ENCODE measurements at regions not wholly inside any gene's neighbourhood (a gene's known extent, or its start where the extent isn't known, plus 50 kb on each side); places are given as distances from the start of the nearest gene placed in this dataset.

GRCh38 chr5:128881502-128882018 lies 83.7 kb upstream of the SLC27A6 start:
- H3K4me1 Mint-ChIP-seq (ENCODE audit: low read depth, unreplicated experiment): no peaks in the 10 kb centered on the region
- H3K9me3 Mint-ChIP-seq (ENCODE audit: low read depth, unreplicated experiment): no peaks in the 10 kb centered on the region
- no peak for DNase-seq
- peaks cover 25% of the 10 kb centered on the region for H3K27me3 Mint-ChIP-seq (ENCODE audit: unreplicated experiment)
- no TSS peak for BruUV-seq (replicated peaks)
- H3K4me3 Mint-ChIP-seq (ENCODE audit: low read depth, unreplicated experiment): no peak overlapping the region
- H3K27ac Mint-ChIP-seq (ENCODE audit: unreplicated experiment): no peak overlapping the region
- no peaks in the 10 kb centered on the region for H3K36me3 Mint-ChIP-seq (ENCODE audit: insufficient read depth, unreplicated experiment)
- CTCF ChIA-PET: no interaction called here
- intact Hi-C loops (cut with micrococcal nuclease; ENCODE audit: unreplicated experiment): no loop called here
- no peak for TF ChIP-seq CTCF (IDR thresholded peaks at IDR 0.05; ENCODE audit: unreplicated experiment)

GRCh38 chr5:128885649-128886255 lies 79.5 kb upstream of the SLC27A6 start:
- Mint-ChIP-seq H3K36me3 (ENCODE audit: insufficient read depth, unreplicated experiment) (no peaks in the 10 kb centered on the region), H3K27me3 (ENCODE audit: unreplicated experiment) (peaks cover 4% of the 10 kb centered on the region), H3K4me3 (ENCODE audit: low read depth, unreplicated experiment) (no peak overlapping the region), H3K9me3 (ENCODE audit: low read depth, unreplicated experiment) (no peaks in the 10 kb centered on the region), H3K27ac (ENCODE audit: unreplicated experiment) (no peak overlapping the region), H3K4me1 (ENCODE audit: low read depth, unreplicated experiment) (no peaks in the 10 kb centered on the region)
- no peak for TF ChIP-seq CTCF (IDR thresholded peaks at IDR 0.05; ENCODE audit: unreplicated experiment)
- DNase-seq: no peak
- intact Hi-C loops (cut with micrococcal nuclease; ENCODE audit: unreplicated experiment): no loop called here
- CTCF ChIA-PET: no interaction called here
- no TSS peak for BruUV-seq (replicated peaks)

- Mint-ChIP-seq H3K27ac (ENCODE audit: unreplicated experiment) (no peak overlapping the region), H3K36me3 (ENCODE audit: insufficient read depth, unreplicated experiment) (no peaks in the 10 kb centered on the region), H3K9me3 (ENCODE audit: low read depth, unreplicated experiment) (peaks cover 6% of the 10 kb centered on the region), H3K27me3 (ENCODE audit: unreplicated experiment) (peaks cover 9% of the 10 kb centered on the region), H3K4me3 (ENCODE audit: low read depth, unreplicated experiment) (no peak overlapping the region), H3K4me1 (ENCODE audit: low read depth, unreplicated experiment) (no peaks in the 10 kb centered on the region)
- no peak for DNase-seq
- BruUV-seq (replicated peaks): no TSS peak
- no peak for TF ChIP-seq CTCF (IDR thresholded peaks at IDR 0.05; ENCODE audit: unreplicated experiment)
- CTCF ChIA-PET: no interaction called here
- intact Hi-C loops (cut with micrococcal nuclease; ENCODE audit: unreplicated experiment): no loop called here
These were observed 70.2 kb upstream of the SLC27A6 start for GRCh38 chr5:128895122-128895521.

- CTCF ChIA-PET: no interaction called here
- Mint-ChIP-seq H3K36me3 (ENCODE audit: insufficient read depth, unreplicated experiment) (no peaks in the 10 kb centered on the region), H3K27me3 (ENCODE audit: unreplicated experiment) (peaks cover 9% of the 10 kb centered on the region), H3K4me1 (ENCODE audit: low read depth, unreplicated experiment) (no peaks in the 10 kb centered on the region), H3K27ac (ENCODE audit: unreplicated experiment) (no peak overlapping the region), H3K9me3 (ENCODE audit: low read depth, unreplicated experiment) (peaks cover 6% of the 10 kb centered on the region), H3K4me3 (ENCODE audit: low read depth, unreplicated experiment) (no peak overlapping the region)
- TF ChIP-seq CTCF (IDR thresholded peaks at IDR 0.05; ENCODE audit: unreplicated experiment): no peak
- intact Hi-C loops (cut with micrococcal nuclease; ENCODE audit: unreplicated experiment): no loop called here
- BruUV-seq (replicated peaks): no TSS peak
- DNase-seq: no peak
These were observed 68.6 kb upstream of the SLC27A6 start for GRCh38 chr5:128896675-128897074.

Data from Calu3 (cell line).